ENCODE measurements at regions not wholly inside any gene's neighbourhood (a gene's known extent, or its start where the extent isn't known, plus 50 kb on each side); places are given as distances from the start of the nearest gene placed in this dataset.

DNA sequence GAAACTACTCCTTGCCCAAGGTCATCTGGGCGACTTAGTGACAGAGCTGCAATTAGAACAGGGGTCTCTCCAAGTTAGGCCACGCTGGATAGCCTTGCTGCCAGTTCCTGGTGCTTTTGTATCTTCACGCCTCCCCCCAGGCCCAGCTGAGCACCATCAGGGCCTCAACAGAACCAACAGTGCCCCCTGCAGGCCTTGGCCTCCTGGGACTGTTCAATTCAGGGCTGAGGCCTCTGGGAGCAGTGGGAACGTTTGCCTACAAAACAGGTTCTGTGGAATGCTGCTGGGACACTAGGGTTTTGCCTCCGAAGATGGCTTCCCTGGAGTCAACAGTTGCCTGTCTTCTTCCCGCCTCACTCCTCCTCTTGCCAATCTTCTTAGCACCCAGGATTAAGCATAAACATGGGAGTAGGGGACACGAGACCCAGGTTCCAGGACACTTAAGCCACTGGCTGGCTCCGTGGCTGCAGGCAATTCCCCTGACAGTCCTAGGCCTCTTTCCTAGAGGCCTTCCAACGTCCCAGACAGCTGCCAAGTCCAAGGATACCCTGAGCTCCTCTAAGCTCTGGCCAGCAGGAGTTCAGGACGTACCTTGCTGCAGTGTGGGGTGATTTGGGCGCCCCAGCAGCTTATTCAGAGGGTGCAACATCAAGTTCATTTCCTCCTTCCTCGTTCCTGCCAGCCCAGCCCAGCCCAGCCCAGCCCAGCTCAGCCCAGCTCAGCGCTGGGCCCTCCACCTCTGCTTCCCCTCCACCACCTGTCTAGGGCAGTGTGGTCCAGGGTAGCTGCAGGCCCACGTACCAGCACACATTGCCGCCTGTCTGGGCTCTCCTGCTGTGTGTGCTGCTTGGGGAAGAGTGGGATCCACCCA lies 246.6 kb upstream of the RPL38 start:
- TF ChIP-seq TAF1 (IDR thresholded peaks at IDR 0.05; ENCODE audit: borderline replicate concordance, insufficient read depth, low read length) (no peak), REST (IDR thresholded peaks at IDR 0.05; ENCODE audit: insufficient read depth in 1 of 2, low read depth in 2 of 2, low read length in 2 of 2) (no peak), FOXP2 (optimal IDR thresholded peaks at IDR 0.05; ENCODE audit: borderline replicate concordance, extremely low read depth, extremely low read length, insufficient read depth) (no peak), SIN3A (IDR thresholded peaks at IDR 0.05; ENCODE audit: borderline replicate concordance, insufficient read depth, low read length) (no peak), POLR2AphosphoS5 (IDR thresholded peaks at IDR 0.05; ENCODE audit: low read depth, low read length) (no peak)

Data from PFSK-1 (cell line).